HG03025 (cell line): ENCODE measurements at regions not wholly inside any gene's neighbourhood (a gene's known extent, or its start where the extent isn't known, plus 50 kb on each side); places are given as distances from the start of the nearest gene placed in this dataset.

Source experiments
- ATAC-seq: cut with Tn5 transposase; IDR thresholded peaks from one replicate; pipeline ENCODE4 v1.9.1; 2021; ENCODE audit warnings: mild to moderate bottlenecking, moderate library complexity; ENCODE audit not compliant: unreplicated experiment, low FRiP score

GRCh38 chr13:107025991-107026390 is 458.1 kb upstream of the ARGLU1 start:
- ATAC-seq: no peak

GRCh38 chr13:107023335-107023734 is 455.4 kb upstream of the ARGLU1 start:
- no peak for ATAC-seq

GRCh38 chr13:107020393-107020792 is 452.5 kb upstream of the ARGLU1 start:
- no peak for ATAC-seq

- ATAC-seq: no peak
Measured at GRCh38 chr13:107018285-107018684, 450.3 kb upstream of the ARGLU1 start.

GRCh38 chr13:107006661-107007060 is 438.7 kb upstream of the ARGLU1 start:
- ATAC-seq: no peak

- ATAC-seq: no peak
Measured at GRCh38 chr13:107005577-107005976, 437.6 kb upstream of the ARGLU1 start.

GRCh38 chr13:107003911-107004310 is 436.0 kb upstream of the ARGLU1 start:
- no peak for ATAC-seq

GRCh38 chr13:106998664-106999063 is 430.7 kb upstream of the ARGLU1 start:
- ATAC-seq: no peak

- ATAC-seq: no peak
Measured at GRCh38 chr13:106997696-106998095, 429.8 kb upstream of the ARGLU1 start.

GRCh38 chr13:106996867-106997618 is 429.1 kb upstream of the ARGLU1 start:
- no peak for ATAC-seq

GRCh38 chr13:106990594-106990993 is 422.7 kb upstream of the ARGLU1 start:
- no peak for ATAC-seq

- ATAC-seq: no peak
Measured at GRCh38 chr13:106989876-106990275, 421.9 kb upstream of the ARGLU1 start.

GRCh38 chr13:106987427-106987785 is 419.5 kb upstream of the ARGLU1 start:
- no peak for ATAC-seq

- no peak for ATAC-seq
Measured at GRCh38 chr13:106986687-106987426, 418.9 kb upstream of the ARGLU1 start.

- no peak for ATAC-seq
Measured at GRCh38 chr13:106986033-106986484, 418.1 kb upstream of the ARGLU1 start.

GRCh38 chr13:106985481-106985880 is 417.5 kb upstream of the ARGLU1 start:
- no peak for ATAC-seq

GRCh38 chr13:106981051-106981450 is 413.1 kb upstream of the ARGLU1 start:
- no peak for ATAC-seq

GRCh38 chr13:106967391-106967790 is 399.5 kb upstream of the ARGLU1 start:
- ATAC-seq: no peak

GRCh38 chr13:106963151-106963550 is 395.2 kb upstream of the ARGLU1 start:
- no peak for ATAC-seq

- no peak for ATAC-seq
Measured at GRCh38 chr13:106961651-106962050, 393.7 kb upstream of the ARGLU1 start.

- no peak for ATAC-seq
Measured at GRCh38 chr13:106961216-106961615, 393.3 kb upstream of the ARGLU1 start.

GRCh38 chr13:106958621-106959048 is 390.7 kb upstream of the ARGLU1 start:
- ATAC-seq: no peak
